HFFc6 (cell line): ENCODE measurements at regions not wholly inside any gene's neighbourhood (a gene's known extent, or its start where the extent isn't known, plus 50 kb on each side); places are given as distances from the start of the nearest gene placed in this dataset.

Source experiments
- DNase-seq: peaks from one replicate; pipeline ENCODE4 v3.0.0-alpha.2; 2018
- H3K27ac Mint-ChIP-seq: 2 replicates; pipeline ENCODE4 v1.8.0; 2020; ENCODE audit warnings: mild to moderate bottlenecking, mixed read lengths
- H3K27me3 Mint-ChIP-seq: 2 replicates; pipeline ENCODE4 v1.8.0; 2021; ENCODE audit warnings: mild to moderate bottlenecking, moderate library complexity, mixed read lengths; ENCODE audit not compliant: insufficient read depth
- H3K36me3 Mint-ChIP-seq: 2 replicates; pipeline ENCODE4 v1.8.0; 2021; ENCODE audit warnings: low read depth, mixed read lengths
- H3K4me1 Mint-ChIP-seq: 2 replicates; pipeline ENCODE4 v1.8.0; 2020; ENCODE audit warnings: low read depth, mixed read lengths
- H3K4me3 Mint-ChIP-seq: 2 replicates; pipeline ENCODE4 v1.8.0; 2020; ENCODE audit warnings: mild to moderate bottlenecking, moderate library complexity, mixed read lengths
- H3K9me3 Mint-ChIP-seq: 2 replicates; pipeline ENCODE4 v1.8.0; 2020; ENCODE audit warnings: mild to moderate bottlenecking, mixed read lengths
- TF ChIP-seq, protein P1 (sequence below): fragments of 200-600 bp; sonication (generic); IDR thresholded peaks from 2 replicates; pipeline ENCODE4 v1.5.0; 2021; ENCODE audit warnings: antibody characterized with exemption, mild to moderate bottlenecking

DNA sequence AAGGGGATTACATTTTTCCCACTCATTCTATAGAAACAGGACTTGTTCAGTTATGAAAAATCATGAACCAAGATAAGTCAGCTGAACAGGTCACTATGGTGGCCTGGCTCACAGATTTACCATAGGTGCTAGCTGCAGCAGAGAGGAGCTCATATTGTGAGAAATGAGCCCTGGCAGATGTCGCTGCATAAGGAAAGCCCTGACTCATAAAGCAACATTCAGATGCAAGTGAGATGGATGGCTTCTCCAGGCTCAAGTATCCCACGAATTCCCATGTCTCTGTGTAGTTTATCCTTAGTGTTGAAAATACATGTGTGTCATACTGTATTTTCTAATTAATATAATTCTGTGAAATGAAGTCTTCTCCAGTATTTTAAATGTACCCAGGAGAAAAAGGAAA, 115.0 kb upstream of the LHCGR start:
- TF ChIP-seq, protein P1, sequence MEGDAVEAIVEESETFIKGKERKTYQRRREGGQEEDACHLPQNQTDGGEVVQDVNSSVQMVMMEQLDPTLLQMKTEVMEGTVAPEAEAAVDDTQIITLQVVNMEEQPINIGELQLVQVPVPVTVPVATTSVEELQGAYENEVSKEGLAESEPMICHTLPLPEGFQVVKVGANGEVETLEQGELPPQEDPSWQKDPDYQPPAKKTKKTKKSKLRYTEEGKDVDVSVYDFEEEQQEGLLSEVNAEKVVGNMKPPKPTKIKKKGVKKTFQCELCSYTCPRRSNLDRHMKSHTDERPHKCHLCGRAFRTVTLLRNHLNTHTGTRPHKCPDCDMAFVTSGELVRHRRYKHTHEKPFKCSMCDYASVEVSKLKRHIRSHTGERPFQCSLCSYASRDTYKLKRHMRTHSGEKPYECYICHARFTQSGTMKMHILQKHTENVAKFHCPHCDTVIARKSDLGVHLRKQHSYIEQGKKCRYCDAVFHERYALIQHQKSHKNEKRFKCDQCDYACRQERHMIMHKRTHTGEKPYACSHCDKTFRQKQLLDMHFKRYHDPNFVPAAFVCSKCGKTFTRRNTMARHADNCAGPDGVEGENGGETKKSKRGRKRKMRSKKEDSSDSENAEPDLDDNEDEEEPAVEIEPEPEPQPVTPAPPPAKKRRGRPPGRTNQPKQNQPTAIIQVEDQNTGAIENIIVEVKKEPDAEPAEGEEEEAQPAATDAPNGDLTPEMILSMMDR = no peak
- H3K4me1 Mint-ChIP-seq = no peaks in the 10 kb centered on the region
- peaks cover 14% of the 10 kb centered on the region for H3K9me3 Mint-ChIP-seq
- no peak overlapping the region for H3K27ac Mint-ChIP-seq
- H3K4me3 Mint-ChIP-seq = no peak overlapping the region
- DNase-seq = no peak
- H3K27me3 Mint-ChIP-seq = no peaks in the 10 kb centered on the region
- no peaks in the 10 kb centered on the region for H3K36me3 Mint-ChIP-seq

GRCh38 chr2:48865704-48866103, 110.2 kb upstream of the LHCGR start:
- TF ChIP-seq, protein P1 = no peak
- peaks cover 38% of the 10 kb centered on the region for H3K9me3 Mint-ChIP-seq
- H3K27ac Mint-ChIP-seq = no peak overlapping the region
- H3K36me3 Mint-ChIP-seq = no peaks in the 10 kb centered on the region
- H3K4me3 Mint-ChIP-seq = no peak overlapping the region
- DNase-seq = no peak
- no peaks in the 10 kb centered on the region for H3K4me1 Mint-ChIP-seq
- H3K27me3 Mint-ChIP-seq = no peaks in the 10 kb centered on the region

DNA sequence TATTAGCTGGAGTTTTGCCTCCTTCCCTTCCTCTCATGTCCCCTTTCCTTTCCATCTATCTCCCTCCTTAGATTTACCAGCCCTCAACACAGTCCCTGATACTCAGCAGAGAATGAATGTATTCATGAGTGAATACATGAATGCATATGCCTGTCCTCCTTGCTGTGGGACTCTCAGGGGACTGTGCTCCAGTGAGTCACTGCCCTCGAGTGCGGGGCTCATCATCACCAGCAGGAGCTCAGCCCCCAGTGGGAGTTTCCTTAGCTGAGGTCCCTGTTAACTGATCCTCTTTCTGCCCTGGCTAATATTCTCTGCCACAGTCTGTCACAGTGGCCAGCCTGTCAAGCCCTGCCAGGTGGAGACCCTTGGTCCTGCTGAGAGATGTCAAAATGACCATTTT, 104.9 kb upstream of the LHCGR start:
- Mint-ChIP-seq H3K4me3 (no peak overlapping the region), H3K27me3 (no peaks in the 10 kb centered on the region; the same call in 1 of the 2 replicates), H3K4me1 (no peaks in the 10 kb centered on the region), H3K36me3 (no peaks in the 10 kb centered on the region), H3K27ac (no peak overlapping the region), H3K9me3 (peaks cover 50% of the 10 kb centered on the region)
- TF ChIP-seq, protein P1 = no peak
- DNase-seq = no peak

DNA sequence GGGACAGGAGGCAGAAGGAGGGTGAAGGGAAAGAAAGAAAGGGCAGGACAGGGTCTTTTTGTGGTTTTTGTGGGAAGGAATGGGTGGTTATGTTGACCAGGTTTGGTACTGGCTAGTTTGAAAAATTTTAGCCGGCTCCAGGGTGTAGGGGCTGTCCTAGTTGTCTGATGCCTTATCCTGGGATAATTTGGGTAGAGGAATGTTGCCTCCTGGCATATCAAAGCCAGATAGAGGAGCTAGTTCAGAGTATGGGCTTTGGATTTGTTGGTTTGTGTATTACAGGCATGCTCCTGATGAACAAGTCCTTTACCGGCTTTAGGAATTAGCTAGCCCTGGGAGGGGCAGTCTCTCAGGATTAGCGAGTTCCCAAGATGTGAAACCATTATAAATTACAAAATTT, 101.1 kb upstream of the LHCGR start:
- H3K36me3 Mint-ChIP-seq = no peaks in the 10 kb centered on the region

GRCh38 chr2:48856144-48856543, 100.6 kb upstream of the LHCGR start:
- H3K27ac Mint-ChIP-seq = no peak overlapping the region
- no peak for DNase-seq
- H3K36me3 Mint-ChIP-seq = no peaks in the 10 kb centered on the region
- H3K27me3 Mint-ChIP-seq = no peaks in the 10 kb centered on the region; the same call in 1 of the 2 replicates
- H3K4me3 Mint-ChIP-seq = no peak overlapping the region
- peaks cover 36% of the 10 kb centered on the region for H3K9me3 Mint-ChIP-seq
- H3K4me1 Mint-ChIP-seq = no peaks in the 10 kb centered on the region
- TF ChIP-seq, protein P1 = no peak

More for the DNA sequence above, 101.1 kb upstream of the LHCGR start:
- no peak overlapping the region for H3K27ac Mint-ChIP-seq
- H3K9me3 Mint-ChIP-seq = peaks cover 37% of the 10 kb centered on the region
- no peaks in the 10 kb centered on the region; the same call in 1 of the 2 replicates for H3K27me3 Mint-ChIP-seq
- TF ChIP-seq, protein P1 = no peak
- DNase-seq = no peak
- no peak overlapping the region for H3K4me3 Mint-ChIP-seq
- no peaks in the 10 kb centered on the region for H3K4me1 Mint-ChIP-seq

DNA sequence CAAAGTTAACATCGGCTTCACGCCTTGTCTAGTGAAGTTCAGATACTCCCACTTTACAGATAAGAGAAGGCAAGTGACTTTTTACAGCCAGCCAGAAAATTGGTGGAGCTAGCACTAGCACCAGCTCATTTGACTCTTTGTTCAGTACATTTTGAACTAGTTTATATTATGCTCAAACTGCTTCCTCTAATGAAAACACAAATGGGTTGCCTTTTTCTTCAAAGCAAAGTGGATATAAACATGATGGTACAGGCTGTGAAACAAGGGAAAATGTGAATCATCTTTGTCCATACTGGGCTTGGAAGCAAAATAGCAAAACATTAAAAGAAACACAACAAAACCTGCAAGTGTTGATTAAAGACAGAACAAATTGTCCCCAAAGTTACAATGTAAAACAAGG, 99.6 kb upstream of the LHCGR start:
- peaks cover 40% of the 10 kb centered on the region for H3K9me3 Mint-ChIP-seq
- no peak overlapping the region for H3K27ac Mint-ChIP-seq
- TF ChIP-seq, protein P1 = no peak
- DNase-seq = no peak
- no peaks in the 10 kb centered on the region; the same call in 1 of the 2 replicates for H3K27me3 Mint-ChIP-seq
- no peaks in the 10 kb centered on the region for H3K36me3 Mint-ChIP-seq
- H3K4me3 Mint-ChIP-seq = no peak overlapping the region
- H3K4me1 Mint-ChIP-seq = no peaks in the 10 kb centered on the region
